Astrocyte (in vitro differentiated cells and primary cell): ENCODE measurements at regions not wholly inside any gene's neighbourhood (a gene's known extent, or its start where the extent isn't known, plus 50 kb on each side); places are given as distances from the start of the nearest gene placed in this dataset.

Source experiments
- DNase-seq: peaks from one replicate; pipeline ENCODE4 v3.0.0-alpha.2; 2010; ENCODE audit warnings: low read depth
- FAIRE-seq: peaks from 2 replicates; lab custom pipeline; 2011; peaks lifted over from hg19 to GRCh38; lab: Jason Lieb, UNC
- H2AFZ ChIP-seq: 2 replicates; pipeline ENCODE4 v1.6.0; 2012; ENCODE audit warnings: low read depth, low read length, inconsistent platforms
- H3K27ac ChIP-seq: 2 replicates; pipeline ENCODE4 v1.5.1; 2011; ENCODE audit warnings: low read depth, low read length, inconsistent platforms
- H3K27me3 ChIP-seq: 2 replicates; pipeline ENCODE4 v1.6.0; 2011; ENCODE audit warnings: low read length, inconsistent platforms; ENCODE audit not compliant: insufficient read depth
- H3K36me3 ChIP-seq: 2 replicates; pipeline ENCODE4 v1.5.1; 2011; ENCODE audit warnings: low read length, inconsistent platforms; ENCODE audit not compliant: insufficient read depth
- H3K4me1 ChIP-seq: 2 replicates; pipeline ENCODE4 v1.5.1; 2011; ENCODE audit warnings: low read length, inconsistent platforms; ENCODE audit not compliant: insufficient read depth
- H3K4me2 ChIP-seq: 2 replicates; pipeline ENCODE4 v1.6.0; 2012; ENCODE audit warnings: low read length, inconsistent platforms
- H3K4me3 ChIP-seq: 2 replicates; pipeline ENCODE4 v1.5.1; 2011; ENCODE audit warnings: low read depth, mild to moderate bottlenecking, low read length, inconsistent platforms; ENCODE audit not compliant: insufficient read depth
- H3K79me2 ChIP-seq: 2 replicates; pipeline ENCODE4 v1.6.0; 2012; ENCODE audit warnings: mild to moderate bottlenecking, low read length, inconsistent platforms; ENCODE audit not compliant: insufficient read depth
- H3K9ac ChIP-seq: 2 replicates; pipeline ENCODE4 v1.6.0; 2012; ENCODE audit warnings: mild to moderate bottlenecking, low read length, inconsistent platforms
- H3K9me3 ChIP-seq: 2 replicates; pipeline ENCODE4 v1.5.1; 2012; ENCODE audit warnings: low read depth, mild to moderate bottlenecking, low read length, inconsistent platforms; ENCODE audit not compliant: insufficient read depth
- H4K20me1 ChIP-seq: 2 replicates; pipeline ENCODE4 v1.6.0; 2012; ENCODE audit warnings: low read length, inconsistent platforms; ENCODE audit not compliant: insufficient read depth
- H3K27ac Mint-ChIP-seq: one replicate; pipeline ENCODE4 v1.8.0; 2021; ENCODE audit warnings: mild to moderate bottlenecking, mixed read lengths; ENCODE audit not compliant: unreplicated experiment
- H3K27me3 Mint-ChIP-seq: one replicate; pipeline ENCODE4 v1.8.0; 2021; ENCODE audit warnings: low read depth, mixed read lengths; ENCODE audit not compliant: unreplicated experiment
- H3K36me3 Mint-ChIP-seq: one replicate; pipeline ENCODE4 v1.8.0; 2021; ENCODE audit warnings: low read depth, mixed read lengths; ENCODE audit not compliant: unreplicated experiment
- H3K4me1 Mint-ChIP-seq: one replicate; pipeline ENCODE4 v1.8.0; 2021; ENCODE audit warnings: low read depth, mixed read lengths; ENCODE audit not compliant: unreplicated experiment
- H3K4me3 Mint-ChIP-seq: one replicate; pipeline ENCODE4 v1.8.0; 2021; ENCODE audit warnings: mild to moderate bottlenecking, moderate library complexity, mixed read lengths; ENCODE audit not compliant: unreplicated experiment
- H3K9me3 Mint-ChIP-seq: one replicate; pipeline ENCODE4 v1.8.0; 2021; ENCODE audit warnings: mild to moderate bottlenecking, mixed read lengths; ENCODE audit not compliant: unreplicated experiment
- EZH2 ChIP-seq: IDR thresholded peaks from 2 replicates; pipeline ENCODE4 v1.6.1; 2012; ENCODE audit warnings: mild to moderate bottlenecking, low read length, inconsistent platforms; ENCODE audit not compliant: insufficient read depth
- TF ChIP-seq, protein P1 (sequence below): IDR thresholded peaks from 2 replicates; pipeline ENCODE4 v1.5.1; 2011; ENCODE audit warnings: low read depth, mild to moderate bottlenecking, inconsistent platforms, low read length, moderate library complexity; ENCODE audit not compliant: insufficient read depth

GRCh38 chr2:23149777-23150176, 235.2 kb upstream of the KLHL29 start:
- Mint-ChIP-seq H3K9me3 (no peaks in the 10 kb centered on the region), H3K36me3 (no peaks in the 10 kb centered on the region), H3K27ac (no peak overlapping the region), H3K27me3 (peaks cover 5% of the 10 kb centered on the region), H3K4me1 (peaks cover 4% of the 10 kb centered on the region), H3K4me3 (no peak overlapping the region)
- Histone ChIP-seq H3K27ac (no peak overlapping the region), H4K20me1 (no peaks in the 10 kb centered on the region), H2AFZ (no peak overlapping the region), H3K79me2 (no peaks in the 10 kb centered on the region), H3K4me1 (no peaks in the 10 kb centered on the region), H3K9ac (no peak overlapping the region), H3K36me3 (no peaks in the 10 kb centered on the region), H3K9me3 (no peaks in the 10 kb centered on the region), H3K27me3 (no peaks in the 10 kb centered on the region), H3K4me2 (no peak overlapping the region), H3K4me3 (no peak overlapping the region)
- TF ChIP-seq, protein P1, sequence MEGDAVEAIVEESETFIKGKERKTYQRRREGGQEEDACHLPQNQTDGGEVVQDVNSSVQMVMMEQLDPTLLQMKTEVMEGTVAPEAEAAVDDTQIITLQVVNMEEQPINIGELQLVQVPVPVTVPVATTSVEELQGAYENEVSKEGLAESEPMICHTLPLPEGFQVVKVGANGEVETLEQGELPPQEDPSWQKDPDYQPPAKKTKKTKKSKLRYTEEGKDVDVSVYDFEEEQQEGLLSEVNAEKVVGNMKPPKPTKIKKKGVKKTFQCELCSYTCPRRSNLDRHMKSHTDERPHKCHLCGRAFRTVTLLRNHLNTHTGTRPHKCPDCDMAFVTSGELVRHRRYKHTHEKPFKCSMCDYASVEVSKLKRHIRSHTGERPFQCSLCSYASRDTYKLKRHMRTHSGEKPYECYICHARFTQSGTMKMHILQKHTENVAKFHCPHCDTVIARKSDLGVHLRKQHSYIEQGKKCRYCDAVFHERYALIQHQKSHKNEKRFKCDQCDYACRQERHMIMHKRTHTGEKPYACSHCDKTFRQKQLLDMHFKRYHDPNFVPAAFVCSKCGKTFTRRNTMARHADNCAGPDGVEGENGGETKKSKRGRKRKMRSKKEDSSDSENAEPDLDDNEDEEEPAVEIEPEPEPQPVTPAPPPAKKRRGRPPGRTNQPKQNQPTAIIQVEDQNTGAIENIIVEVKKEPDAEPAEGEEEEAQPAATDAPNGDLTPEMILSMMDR = no peak
- no peak for TF ChIP-seq EZH2
- no peak for FAIRE-seq
- no peak for DNase-seq

DNA sequence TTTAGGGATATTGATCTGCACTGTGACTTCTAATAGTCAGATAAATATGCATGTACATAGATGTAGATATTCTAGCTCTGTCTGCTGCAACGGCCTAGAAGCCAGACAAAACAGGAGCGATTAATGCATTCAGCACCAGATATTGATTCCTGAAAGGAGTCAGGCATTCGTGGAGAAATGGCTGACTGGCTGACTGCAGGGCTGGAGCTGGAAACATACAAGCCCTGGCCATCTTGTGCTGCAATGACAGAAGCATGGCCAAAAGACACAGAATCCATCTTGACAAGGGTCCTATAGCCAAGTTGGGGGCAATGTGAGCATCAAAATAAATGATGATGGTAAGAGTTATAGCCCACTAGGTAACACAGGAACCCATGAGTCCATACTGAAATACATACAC, 231.5 kb upstream of the KLHL29 start:
- H3K9me3 ChIP-seq = no peaks in the 10 kb centered on the region
- no peaks in the 10 kb centered on the region for H3K4me1 ChIP-seq
- H3K4me1 Mint-ChIP-seq = no peaks in the 10 kb centered on the region
- no peak overlapping the region for H2AFZ ChIP-seq
- H3K27me3 ChIP-seq = no peaks in the 10 kb centered on the region
- no peaks in the 10 kb centered on the region for H3K36me3 ChIP-seq
- H3K27ac ChIP-seq = no peak overlapping the region
- no peak overlapping the region for H3K9ac ChIP-seq
- no peaks in the 10 kb centered on the region for H3K36me3 Mint-ChIP-seq
- H3K27ac Mint-ChIP-seq = no peak overlapping the region
- TF ChIP-seq EZH2 = no peak
- TF ChIP-seq, protein P1 = no peak
- FAIRE-seq (no peak), DNase-seq (no peak)
- H3K9me3 Mint-ChIP-seq = no peaks in the 10 kb centered on the region
- H3K4me2 ChIP-seq = no peak overlapping the region
- peaks cover 4% of the 10 kb centered on the region for H3K27me3 Mint-ChIP-seq
- H4K20me1 ChIP-seq = no peaks in the 10 kb centered on the region
- H3K4me3 Mint-ChIP-seq = no peak overlapping the region
- H3K4me3 ChIP-seq = no peak overlapping the region
- H3K79me2 ChIP-seq = no peaks in the 10 kb centered on the region

- FAIRE-seq = no peak
These were observed 230.0 kb upstream of the KLHL29 start for GRCh38 chr2:23155022-23155421.

More at GRCh38 chr2:23155022-23155421, 230.0 kb upstream of the KLHL29 start:
- no peak for TF ChIP-seq EZH2
- TF ChIP-seq, protein P1 = no peak
- no peaks in the 10 kb centered on the region for H3K4me1 ChIP-seq
- no peak overlapping the region for H3K27ac ChIP-seq
- H3K36me3 ChIP-seq = no peaks in the 10 kb centered on the region
- no peak overlapping the region for H3K4me3 ChIP-seq
- H3K27me3 Mint-ChIP-seq = peaks cover 4% of the 10 kb centered on the region
- no peak overlapping the region for H3K4me2 ChIP-seq
- H3K36me3 Mint-ChIP-seq = no peaks in the 10 kb centered on the region
- no peaks in the 10 kb centered on the region for H3K79me2 ChIP-seq
- H4K20me1 ChIP-seq = no peaks in the 10 kb centered on the region
- no peaks in the 10 kb centered on the region for H3K4me1 Mint-ChIP-seq
- no peaks in the 10 kb centered on the region for H3K27me3 ChIP-seq
- no peak overlapping the region for H3K9ac ChIP-seq
- DNase-seq = no peak
- no peaks in the 10 kb centered on the region for H3K9me3 ChIP-seq
- H3K27ac Mint-ChIP-seq = no peak overlapping the region
- no peaks in the 10 kb centered on the region for H3K9me3 Mint-ChIP-seq
- no peak overlapping the region for H2AFZ ChIP-seq
- H3K4me3 Mint-ChIP-seq = no peak overlapping the region
